ENCODE measurements at regions not wholly inside any gene's neighbourhood (a gene's known extent, or its start where the extent isn't known, plus 50 kb on each side); places are given as distances from the start of the nearest gene placed in this dataset.

- no peak for DNase-seq (ENCODE audit: low read depth)
Measured at GRCh38 chr5:87872986-87873385, 395.7 kb downstream of the TMEM161B start.

GRCh38 chr5:87868792-87869191 lies 399.9 kb downstream of the TMEM161B start:
- DNase-seq (ENCODE audit: low read depth) = no peak

GRCh38 chr5:87867281-87867680 lies 401.4 kb downstream of the TMEM161B start:
- DNase-seq (ENCODE audit: low read depth) = no peak

GRCh38 chr5:87853541-87853940 lies 415.1 kb downstream of the TMEM161B start:
- DNase-seq (ENCODE audit: low read depth) = no peak

GRCh38 chr5:87851603-87852002 lies 417.0 kb downstream of the TMEM161B start:
- DNase-seq (ENCODE audit: low read depth) = no peak

GRCh38 chr5:87850843-87851242 lies 417.8 kb downstream of the TMEM161B start:
- no peak for DNase-seq (ENCODE audit: low read depth)

GRCh38 chr5:87845734-87846133 lies 422.9 kb downstream of the TMEM161B start:
- no peak for DNase-seq (ENCODE audit: low read depth)

- no peak for DNase-seq (ENCODE audit: low read depth)
Measured at GRCh38 chr5:87844866-87845265, 423.8 kb downstream of the TMEM161B start.

GRCh38 chr5:87844449-87844848 lies 424.2 kb downstream of the TMEM161B start:
- no peak for DNase-seq (ENCODE audit: low read depth)

- DNase-seq (ENCODE audit: low read depth) = no peak
Measured at GRCh38 chr5:87836696-87837095, 424.0 kb upstream of the CCNH start.

- no peak for DNase-seq (ENCODE audit: low read depth)
Measured at GRCh38 chr5:87831499-87831898, 418.8 kb upstream of the CCNH start.

- DNase-seq (ENCODE audit: low read depth) = no peak
Measured at GRCh38 chr5:87829217-87829551, 416.5 kb upstream of the CCNH start.

- DNase-seq (ENCODE audit: low read depth) = no peak
Measured at GRCh38 chr5:87828545-87829216, 416.0 kb upstream of the CCNH start.

- DNase-seq (ENCODE audit: low read depth) = no peak
Measured at GRCh38 chr5:87827539-87827938, 414.8 kb upstream of the CCNH start.

- DNase-seq (ENCODE audit: low read depth) = no peak
Measured at GRCh38 chr5:87826507-87826906, 413.8 kb upstream of the CCNH start.

- DNase-seq (ENCODE audit: low read depth) = no peak
Measured at GRCh38 chr5:87825583-87825982, 412.9 kb upstream of the CCNH start.

GRCh38 chr5:87807783-87808182 lies 395.1 kb upstream of the CCNH start:
- no peak for DNase-seq (ENCODE audit: low read depth)

- DNase-seq (ENCODE audit: low read depth) = no peak
Measured at GRCh38 chr5:87803352-87803751, 390.6 kb upstream of the CCNH start.

- DNase-seq (ENCODE audit: low read depth) = no peak
Measured at GRCh38 chr5:87791869-87792268, 379.1 kb upstream of the CCNH start.

GRCh38 chr5:87788416-87788815 lies 375.7 kb upstream of the CCNH start:
- no peak for DNase-seq (ENCODE audit: low read depth)

GRCh38 chr5:87787625-87788256 lies 375.0 kb upstream of the CCNH start:
- no peak for DNase-seq (ENCODE audit: low read depth)

- DNase-seq (ENCODE audit: low read depth) = no peak
Measured at GRCh38 chr5:87787086-87787485, 374.4 kb upstream of the CCNH start.

- DNase-seq (ENCODE audit: low read depth) = no peak
Measured at GRCh38 chr5:87786471-87786870, 373.7 kb upstream of the CCNH start.

Measured in fibroblast of the conjunctiva (primary cell).